ENCODE measurements at regions not wholly inside any gene's neighbourhood (a gene's known extent, or its start where the extent isn't known, plus 50 kb on each side); places are given as distances from the start of the nearest gene placed in this dataset.
"Not testable (repeated sequence)": the region's sequence is repeated elsewhere in the genome, so short reads cannot be mapped to it uniquely, and the experiment has no call there.

- DNase-seq (ENCODE audit: low read depth, low spot score), result no peak
- H3K27ac ChIP-seq, result no peak overlapping the region
These were observed 232.6 kb upstream of the AUTS2 start for GRCh38 chr7:69365651-69366192.

- H3K27ac ChIP-seq, result no peak overlapping the region
- no peak for DNase-seq (ENCODE audit: low read depth, low spot score)
These were observed 230.5 kb upstream of the AUTS2 start for GRCh38 chr7:69367780-69368179.

GRCh38 chr7:69373171-69374043, 224.9 kb upstream of the AUTS2 start:
- DNase-seq (ENCODE audit: low read depth, low spot score), result no peak
- H3K27ac ChIP-seq, result no peak overlapping the region

GRCh38 chr7:69374044-69374425, 224.2 kb upstream of the AUTS2 start:
- no peak overlapping the region for H3K27ac ChIP-seq
- DNase-seq (ENCODE audit: low read depth, low spot score), result no peak

DNA sequence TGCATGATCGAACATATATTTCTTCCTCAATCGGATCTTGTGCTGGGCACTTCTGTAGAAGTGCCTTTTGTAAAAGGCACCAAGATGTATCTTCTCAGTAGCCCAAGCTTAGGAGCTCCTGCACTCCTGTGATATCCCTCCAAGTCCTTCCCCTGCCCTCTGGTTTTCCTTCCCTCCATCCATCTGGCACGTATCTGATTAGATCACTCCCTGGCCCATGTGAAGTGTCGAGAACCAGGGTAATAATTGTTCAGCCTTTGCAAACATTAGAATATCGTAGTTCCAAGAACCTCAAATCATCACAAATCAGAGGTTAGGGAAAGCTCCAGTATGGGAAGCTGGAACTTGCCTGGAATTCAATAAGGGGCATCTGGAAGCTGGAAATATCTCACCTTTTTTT, 221.1 kb upstream of the AUTS2 start:
- no peak for DNase-seq (ENCODE audit: low read depth, low spot score)
- no peak overlapping the region for H3K27ac ChIP-seq

- DNase-seq (ENCODE audit: low read depth, low spot score), result no peak
- no peak overlapping the region for H3K27ac ChIP-seq
These were observed 209.7 kb upstream of the AUTS2 start for GRCh38 chr7:69388452-69389137.

DNA sequence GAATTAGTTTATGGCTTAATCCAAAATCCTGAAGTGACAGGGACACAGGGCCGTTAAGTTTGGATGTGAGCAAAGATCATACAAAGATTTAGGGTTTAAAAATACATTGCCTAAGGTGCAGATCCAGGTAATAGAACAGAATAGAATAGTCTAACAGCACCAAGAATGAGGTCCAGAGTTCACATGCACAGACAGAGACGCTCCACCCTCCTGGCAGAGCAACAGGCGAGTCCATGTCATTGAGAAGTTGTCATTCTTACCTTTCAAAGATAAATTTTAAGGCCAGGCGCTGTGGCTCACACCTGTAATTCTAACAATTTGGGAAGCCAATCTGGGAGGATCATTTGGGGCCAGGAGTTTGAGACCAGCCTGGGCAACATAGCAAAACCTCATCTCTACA, 209.1 kb upstream of the AUTS2 start:
- no peak overlapping the region for H3K27ac ChIP-seq
- no peak for DNase-seq (ENCODE audit: low read depth, low spot score)

DNA sequence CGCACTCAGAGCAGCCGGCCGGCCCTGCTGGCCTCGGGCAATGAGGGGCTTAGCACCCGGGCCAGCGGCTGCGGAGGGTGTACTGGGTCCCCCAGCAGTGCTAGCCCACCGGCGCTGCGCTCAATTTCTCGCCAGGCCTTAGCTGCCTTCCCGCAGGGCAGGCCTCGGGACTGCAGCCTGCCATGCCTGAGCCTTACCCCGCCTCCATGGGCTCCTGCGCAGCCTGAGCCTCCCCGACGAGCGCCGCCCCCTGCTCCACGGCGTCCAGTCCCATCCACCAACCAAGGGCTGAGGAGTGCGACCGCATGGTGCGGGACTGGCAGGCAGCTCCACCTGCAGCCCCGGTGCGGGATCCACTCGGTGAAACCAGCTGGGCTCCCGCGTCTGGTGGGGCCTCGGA, 204.4 kb upstream of the AUTS2 start:
- not testable (repeated sequence) for H3K27ac ChIP-seq; DNase-seq (ENCODE audit: low read depth, low spot score)

GRCh38 chr7:69395061-69395714, 203.1 kb upstream of the AUTS2 start:
- DNase-seq (ENCODE audit: low read depth, low spot score), result no peak
- no peak overlapping the region for H3K27ac ChIP-seq

- no peak overlapping the region for H3K27ac ChIP-seq
- DNase-seq (ENCODE audit: low read depth, low spot score), result no peak
These were observed 199.3 kb upstream of the AUTS2 start for GRCh38 chr7:69398986-69399385.

DNA sequence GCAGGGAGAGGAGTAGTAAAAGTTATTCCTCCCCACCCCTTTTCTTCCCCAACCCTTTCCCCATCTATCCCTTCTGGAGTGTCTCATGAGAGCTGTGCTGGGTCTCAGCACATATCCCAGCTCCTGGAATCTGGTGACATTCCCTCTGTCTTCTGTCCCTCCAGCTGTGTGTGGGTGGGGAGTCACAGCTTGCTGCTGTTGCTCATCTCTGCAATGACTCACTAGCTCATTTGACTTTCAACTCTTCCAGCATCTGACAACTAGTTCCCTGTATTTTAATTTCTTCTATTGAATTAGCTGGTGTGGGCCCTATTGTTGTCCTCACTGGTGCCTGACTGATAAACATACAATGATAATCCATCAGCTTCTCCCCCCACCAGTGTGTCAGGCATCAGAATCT, 198.9 kb upstream of the AUTS2 start:
- no peak overlapping the region for H3K27ac ChIP-seq
- DNase-seq (ENCODE audit: low read depth, low spot score), result no peak

DNA sequence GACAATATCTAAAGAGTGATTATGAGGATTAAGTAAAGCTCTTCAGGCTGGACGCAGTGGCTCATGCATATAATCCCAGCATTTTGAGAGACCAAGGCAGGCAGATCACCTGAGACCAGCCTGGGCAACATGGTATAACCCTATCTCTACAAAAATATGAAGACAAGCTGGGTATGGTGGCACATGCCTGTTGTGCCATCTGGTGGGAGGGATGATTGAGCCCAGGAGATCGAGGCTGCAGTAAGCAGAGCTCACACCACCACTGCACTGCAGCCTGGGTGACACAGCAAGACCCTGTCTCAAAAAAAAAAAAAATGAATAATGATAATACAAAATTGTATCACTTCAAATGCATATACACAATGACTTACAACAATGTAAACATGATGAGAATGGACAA, 195.6 kb upstream of the AUTS2 start:
- no peak for DNase-seq (ENCODE audit: low read depth, low spot score)
- H3K27ac ChIP-seq, result no peak overlapping the region

- H3K27ac ChIP-seq, result no peak overlapping the region
- no peak for DNase-seq (ENCODE audit: low read depth, low spot score)
These were observed 195.1 kb upstream of the AUTS2 start for GRCh38 chr7:69403169-69403568.

DNA sequence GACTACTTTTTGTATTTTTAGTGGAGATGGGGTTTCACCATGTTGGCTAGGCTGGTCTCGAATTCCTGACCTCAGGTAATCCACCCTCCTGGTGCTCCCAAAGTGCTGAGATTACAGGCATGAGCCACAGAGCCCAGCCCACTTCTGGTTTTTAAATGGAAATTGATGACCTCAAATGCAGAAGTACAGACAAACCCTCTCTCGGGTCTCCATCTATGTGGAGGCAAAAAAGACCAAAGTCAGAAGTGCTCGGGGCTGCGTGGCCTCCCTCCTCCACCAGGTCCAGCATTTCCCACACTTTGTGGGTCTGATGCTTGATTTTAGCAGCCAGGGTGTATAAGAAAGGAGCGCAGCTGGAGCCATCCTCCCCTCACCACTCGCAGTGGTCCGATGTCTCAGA, 187.3 kb upstream of the AUTS2 start:
- H3K27ac ChIP-seq, result no peak overlapping the region
- DNase-seq (ENCODE audit: low read depth, low spot score), result no peak

- H3K27ac ChIP-seq, result no peak overlapping the region
- no peak for DNase-seq (ENCODE audit: low read depth, low spot score)
These were observed 186.8 kb upstream of the AUTS2 start for GRCh38 chr7:69411466-69411865.

- H3K27ac ChIP-seq, result no peak overlapping the region
- DNase-seq (ENCODE audit: low read depth, low spot score), result no peak
These were observed 185.7 kb upstream of the AUTS2 start for GRCh38 chr7:69412331-69413146.

DNA sequence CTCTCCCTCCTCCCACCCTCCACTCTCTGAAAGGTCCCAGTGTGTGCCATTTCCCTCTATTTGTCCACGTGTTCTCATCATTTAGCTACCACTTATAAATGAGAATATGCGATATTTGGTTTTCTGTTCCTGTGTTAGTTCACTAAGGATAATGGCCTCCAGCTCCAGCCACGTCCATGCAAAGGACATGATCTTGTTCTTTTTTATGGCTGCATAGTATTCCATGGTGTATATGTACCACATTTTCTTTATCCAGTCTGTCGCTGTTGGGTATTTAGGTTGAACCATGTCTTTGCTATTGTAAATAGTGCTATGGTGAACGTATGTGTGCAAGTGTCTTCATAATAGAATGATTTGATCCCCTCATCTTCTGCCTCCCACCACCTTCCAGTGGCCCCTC, 183.7 kb upstream of the AUTS2 start:
- DNase-seq (ENCODE audit: low read depth, low spot score), result no peak

GRCh38 chr7:69418869-69419670, 179.2 kb upstream of the AUTS2 start:
- DNase-seq (ENCODE audit: low read depth, low spot score), result no peak
- H3K27ac ChIP-seq, result no peak overlapping the region

More for the DNA sequence above, 183.7 kb upstream of the AUTS2 start:
- no peak overlapping the region for H3K27ac ChIP-seq

- DNase-seq (ENCODE audit: low read depth, low spot score), result no peak
- no peak overlapping the region for H3K27ac ChIP-seq
These were observed 178.3 kb upstream of the AUTS2 start for GRCh38 chr7:69419934-69420333.

All from epithelial cell of prostate (primary cell).